ENCODE measurements at regions not wholly inside any gene's neighbourhood (a gene's known extent, or its start where the extent isn't known, plus 50 kb on each side); places are given as distances from the start of the nearest gene placed in this dataset.

DNA sequence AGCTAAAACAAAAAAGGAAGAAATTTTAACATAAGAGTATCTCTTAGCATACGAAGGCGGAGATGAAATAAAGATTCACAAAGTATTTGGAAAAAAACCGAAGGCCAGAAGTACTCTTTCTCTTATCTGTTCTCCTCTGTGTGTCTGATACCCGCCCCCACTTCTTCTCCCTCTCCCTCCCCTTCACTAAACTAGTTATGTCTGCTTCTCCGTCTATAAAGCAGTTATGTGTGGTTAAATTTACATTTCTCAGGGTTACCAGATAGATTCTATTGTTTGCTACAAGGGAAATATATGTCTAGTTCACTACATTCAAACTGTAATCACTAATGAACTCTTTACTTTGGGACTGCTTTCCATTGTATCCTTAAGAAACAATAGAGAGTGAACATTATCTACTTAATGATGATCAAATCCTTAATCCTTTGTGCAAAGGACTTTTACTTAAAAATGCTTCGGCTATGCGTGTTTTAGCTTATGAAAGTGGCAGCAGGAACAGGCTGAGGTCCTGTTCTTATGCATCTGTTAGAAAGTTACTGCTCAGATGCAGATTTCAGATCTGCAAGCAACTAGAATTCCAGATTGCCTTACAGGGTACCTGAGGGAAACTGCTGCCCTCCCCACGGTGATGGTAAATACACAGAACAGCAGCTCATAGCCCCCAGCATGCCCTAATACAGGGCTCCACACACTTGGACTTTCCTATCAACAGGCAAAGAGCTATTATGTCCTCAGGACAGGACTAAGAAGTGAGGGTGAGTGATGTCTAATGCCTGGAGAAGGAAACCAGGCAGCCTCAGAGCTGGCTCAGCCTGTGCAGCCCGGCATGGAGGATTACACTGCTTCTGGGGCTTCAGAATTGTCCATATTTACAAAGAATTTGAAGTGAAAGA, 273.3 kb downstream of the FZD1 start:
- TF ChIP-seq, protein P1, sequence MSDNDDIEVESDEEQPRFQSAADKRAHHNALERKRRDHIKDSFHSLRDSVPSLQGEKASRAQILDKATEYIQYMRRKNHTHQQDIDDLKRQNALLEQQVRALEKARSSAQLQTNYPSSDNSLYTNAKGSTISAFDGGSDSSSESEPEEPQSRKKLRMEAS (IDR thresholded peaks at IDR 0.05), result no peak
- TF ChIP-seq EZH2phosphoT487 (IDR thresholded peaks at IDR 0.05; ENCODE audit: borderline replicate concordance) (no peak), FOSL1 (IDR thresholded peaks at IDR 0.05; ENCODE audit: low read depth) (no peak), SIN3A (IDR thresholded peaks at IDR 0.05; ENCODE audit: low read depth) (no peak), ZNF274 (IDR thresholded peaks at IDR 0.05; ENCODE audit: low read depth, low read length) (no peak), SRF (IDR thresholded peaks at IDR 0.05; ENCODE audit: low read depth) (no peak), POLR2A (IDR thresholded peaks at IDR 0.05; ENCODE audit: borderline replicate concordance, extremely low read depth, insufficient read depth, insufficient read length) (no peak), TCF7L2 (IDR thresholded peaks at IDR 0.05; ENCODE audit: borderline replicate concordance, extremely low read depth, insufficient read depth, insufficient read length) (no peak)
- TF ChIP-seq, protein P2, sequence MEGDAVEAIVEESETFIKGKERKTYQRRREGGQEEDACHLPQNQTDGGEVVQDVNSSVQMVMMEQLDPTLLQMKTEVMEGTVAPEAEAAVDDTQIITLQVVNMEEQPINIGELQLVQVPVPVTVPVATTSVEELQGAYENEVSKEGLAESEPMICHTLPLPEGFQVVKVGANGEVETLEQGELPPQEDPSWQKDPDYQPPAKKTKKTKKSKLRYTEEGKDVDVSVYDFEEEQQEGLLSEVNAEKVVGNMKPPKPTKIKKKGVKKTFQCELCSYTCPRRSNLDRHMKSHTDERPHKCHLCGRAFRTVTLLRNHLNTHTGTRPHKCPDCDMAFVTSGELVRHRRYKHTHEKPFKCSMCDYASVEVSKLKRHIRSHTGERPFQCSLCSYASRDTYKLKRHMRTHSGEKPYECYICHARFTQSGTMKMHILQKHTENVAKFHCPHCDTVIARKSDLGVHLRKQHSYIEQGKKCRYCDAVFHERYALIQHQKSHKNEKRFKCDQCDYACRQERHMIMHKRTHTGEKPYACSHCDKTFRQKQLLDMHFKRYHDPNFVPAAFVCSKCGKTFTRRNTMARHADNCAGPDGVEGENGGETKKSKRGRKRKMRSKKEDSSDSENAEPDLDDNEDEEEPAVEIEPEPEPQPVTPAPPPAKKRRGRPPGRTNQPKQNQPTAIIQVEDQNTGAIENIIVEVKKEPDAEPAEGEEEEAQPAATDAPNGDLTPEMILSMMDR (IDR thresholded peaks at IDR 0.05 in 2 of 3, conservative IDR thresholded peaks at IDR 0.05 in 1 of 3; ENCODE audit: borderline replicate concordance in 1 of 3, insufficient read depth in 1 of 3, low read depth in 2 of 3, low read length in 2 of 3), result no peak
- TF ChIP-seq, protein P3, sequence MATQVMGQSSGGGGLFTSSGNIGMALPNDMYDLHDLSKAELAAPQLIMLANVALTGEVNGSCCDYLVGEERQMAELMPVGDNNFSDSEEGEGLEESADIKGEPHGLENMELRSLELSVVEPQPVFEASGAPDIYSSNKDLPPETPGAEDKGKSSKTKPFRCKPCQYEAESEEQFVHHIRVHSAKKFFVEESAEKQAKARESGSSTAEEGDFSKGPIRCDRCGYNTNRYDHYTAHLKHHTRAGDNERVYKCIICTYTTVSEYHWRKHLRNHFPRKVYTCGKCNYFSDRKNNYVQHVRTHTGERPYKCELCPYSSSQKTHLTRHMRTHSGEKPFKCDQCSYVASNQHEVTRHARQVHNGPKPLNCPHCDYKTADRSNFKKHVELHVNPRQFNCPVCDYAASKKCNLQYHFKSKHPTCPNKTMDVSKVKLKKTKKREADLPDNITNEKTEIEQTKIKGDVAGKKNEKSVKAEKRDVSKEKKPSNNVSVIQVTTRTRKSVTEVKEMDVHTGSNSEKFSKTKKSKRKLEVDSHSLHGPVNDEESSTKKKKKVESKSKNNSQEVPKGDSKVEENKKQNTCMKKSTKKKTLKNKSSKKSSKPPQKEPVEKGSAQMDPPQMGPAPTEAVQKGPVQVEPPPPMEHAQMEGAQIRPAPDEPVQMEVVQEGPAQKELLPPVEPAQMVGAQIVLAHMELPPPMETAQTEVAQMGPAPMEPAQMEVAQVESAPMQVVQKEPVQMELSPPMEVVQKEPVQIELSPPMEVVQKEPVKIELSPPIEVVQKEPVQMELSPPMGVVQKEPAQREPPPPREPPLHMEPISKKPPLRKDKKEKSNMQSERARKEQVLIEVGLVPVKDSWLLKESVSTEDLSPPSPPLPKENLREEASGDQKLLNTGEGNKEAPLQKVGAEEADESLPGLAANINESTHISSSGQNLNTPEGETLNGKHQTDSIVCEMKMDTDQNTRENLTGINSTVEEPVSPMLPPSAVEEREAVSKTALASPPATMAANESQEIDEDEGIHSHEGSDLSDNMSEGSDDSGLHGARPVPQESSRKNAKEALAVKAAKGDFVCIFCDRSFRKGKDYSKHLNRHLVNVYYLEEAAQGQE (IDR thresholded peaks at IDR 0.05; ENCODE audit: low read depth), result no peak
